ENCODE measurements at regions not wholly inside any gene's neighbourhood (a gene's known extent, or its start where the extent isn't known, plus 50 kb on each side); places are given as distances from the start of the nearest gene placed in this dataset.

DNA sequence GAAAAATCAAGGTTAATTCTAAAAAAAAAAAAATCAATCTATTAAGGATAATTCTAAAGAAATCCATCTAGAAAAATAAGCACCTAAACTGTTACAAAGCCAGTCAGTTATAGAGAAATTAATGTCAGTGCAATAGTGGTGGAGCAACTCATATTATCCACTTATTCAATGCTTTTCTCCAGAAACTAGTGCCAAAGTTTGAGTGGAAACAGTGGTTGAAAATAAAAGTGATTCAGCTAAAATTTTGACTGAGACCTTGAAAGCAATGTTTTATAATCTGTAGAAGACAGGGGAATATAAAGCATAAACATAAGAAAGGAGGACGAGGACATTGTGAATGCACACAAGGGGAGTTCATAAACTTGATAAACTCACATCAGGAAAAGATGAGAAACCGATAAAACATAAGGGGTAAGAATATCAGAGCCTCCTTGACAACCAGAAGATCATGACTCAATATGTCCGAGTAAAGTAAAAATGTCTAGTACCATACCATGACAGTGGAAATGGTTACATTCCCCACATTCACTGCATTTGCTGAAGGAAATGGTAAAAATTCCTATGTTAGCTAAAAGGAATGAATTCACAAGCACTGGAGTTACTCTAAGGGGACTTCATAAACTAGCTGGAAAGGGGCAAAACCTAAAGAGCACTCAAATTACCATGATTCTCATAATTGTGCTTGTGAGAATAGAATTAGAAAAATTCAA is 58.7 kb upstream of the SLC5A12 start:
- no peak for TF ChIP-seq SP1 (IDR thresholded peaks at IDR 0.05)
- TF ChIP-seq BHLHE40 (IDR thresholded peaks at IDR 0.05; ENCODE audit: borderline replicate concordance): no peak
- no peak for TF ChIP-seq PKNOX1 (IDR thresholded peaks at IDR 0.05)
- TF ChIP-seq FOXM1 (IDR thresholded peaks at IDR 0.05; ENCODE audit: borderline replicate concordance): no peak
- TF ChIP-seq ZNF384 (IDR thresholded peaks at IDR 0.05): no peak
- TF ChIP-seq CTBP1 (IDR thresholded peaks at IDR 0.05; ENCODE audit: borderline replicate concordance): no peak
- TF ChIP-seq ELF4 (IDR thresholded peaks at IDR 0.05): no peak
- TF ChIP-seq FOXA1 (IDR thresholded peaks at IDR 0.05): no peak
- TF ChIP-seq FOXK2 (IDR thresholded peaks at IDR 0.05): no peak
- no peak for TF ChIP-seq ARNT (IDR thresholded peaks at IDR 0.05)
- no peak for TF ChIP-seq TARDBP (IDR thresholded peaks at IDR 0.05)
- TF ChIP-seq NFRKB (IDR thresholded peaks at IDR 0.05): no peak
